GM18907 (cell line): ENCODE measurements at regions not wholly inside any gene's neighbourhood (a gene's known extent, or its start where the extent isn't known, plus 50 kb on each side); places are given as distances from the start of the nearest gene placed in this dataset.

Source experiments
- ATAC-seq: cut with Tn5 transposase; IDR thresholded peaks from one replicate; pipeline ENCODE4 v1.9.1; 2021; ENCODE audit warnings: mild to moderate bottlenecking, moderate library complexity; ENCODE audit not compliant: unreplicated experiment

- ATAC-seq, result no peak
Measured at GRCh38 chr11:41849250-41849649, 389.8 kb upstream of the LRRC4C start.

GRCh38 chr11:41851743-41852142 lies 392.3 kb upstream of the LRRC4C start:
- no peak for ATAC-seq

- ATAC-seq, result no peak
Measured at GRCh38 chr11:41861838-41862237, 402.4 kb upstream of the LRRC4C start.

- no peak for ATAC-seq
Measured at GRCh38 chr11:41866525-41866924, 407.1 kb upstream of the LRRC4C start.

DNA sequence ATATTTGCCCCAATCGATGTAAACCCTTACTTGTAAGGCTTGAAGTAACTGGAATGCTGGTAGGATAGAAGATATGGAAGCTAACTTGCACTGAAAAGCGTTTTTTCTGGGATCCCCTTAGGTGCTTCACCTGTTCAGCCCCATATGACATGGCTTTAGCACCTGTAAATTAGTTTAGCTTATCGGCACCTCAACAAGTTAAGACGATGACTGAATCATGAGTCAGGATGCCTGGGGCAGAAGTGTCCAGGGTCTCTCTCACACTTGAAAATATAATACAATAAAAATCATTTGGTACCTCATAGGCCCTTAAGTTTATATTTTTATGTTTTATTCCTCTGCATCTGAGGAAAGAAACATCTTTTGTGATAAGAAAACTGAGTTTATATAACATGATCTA lies 409.2 kb upstream of the LRRC4C start:
- no peak for ATAC-seq

- no peak for ATAC-seq
Measured at GRCh38 chr11:41872426-41872825, 413.0 kb upstream of the LRRC4C start.

GRCh38 chr11:41872870-41873269 lies 413.4 kb upstream of the LRRC4C start:
- no peak for ATAC-seq

DNA sequence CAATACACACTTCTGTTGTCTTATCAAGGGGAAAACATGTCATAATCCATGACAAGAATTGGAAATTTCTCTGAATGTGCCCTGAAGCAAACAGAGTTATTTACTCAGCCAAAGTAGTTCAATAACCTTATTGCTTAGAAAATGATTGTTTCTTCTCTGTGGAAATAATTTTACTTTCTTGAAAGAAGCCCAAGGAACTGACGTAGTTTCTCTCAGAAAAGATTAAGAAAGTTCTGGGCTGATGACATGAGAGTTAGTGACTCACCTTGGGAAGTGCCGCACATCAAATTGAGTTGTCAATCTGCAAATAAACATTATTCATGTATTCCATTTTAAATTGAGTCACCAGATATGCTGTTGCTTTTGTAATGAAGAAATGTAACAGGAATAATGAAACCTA lies 418.6 kb upstream of the LRRC4C start:
- no peak for ATAC-seq

GRCh38 chr11:41879214-41879613 lies 419.8 kb upstream of the LRRC4C start:
- ATAC-seq, result no peak

- ATAC-seq, result no peak
Measured at GRCh38 chr11:41895081-41895480, 435.6 kb upstream of the LRRC4C start.

DNA sequence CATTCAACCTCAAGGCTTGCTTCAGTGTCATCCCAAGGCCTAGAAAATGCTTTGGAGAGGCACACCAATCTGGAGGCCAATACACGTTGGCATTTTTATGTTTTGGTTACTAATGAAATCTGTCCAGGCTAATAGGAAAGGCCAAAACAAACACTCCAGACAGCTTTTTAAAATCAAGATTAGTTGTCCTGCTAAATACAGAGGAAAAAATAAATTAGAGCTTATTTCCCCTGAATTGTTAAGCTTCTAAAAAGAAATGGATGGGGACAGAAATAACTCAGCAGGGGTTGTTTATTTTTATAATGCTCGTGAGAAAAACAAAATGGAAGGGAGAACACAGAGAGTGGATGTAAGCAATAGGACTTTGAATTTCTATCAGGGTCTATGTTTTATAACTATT lies 438.5 kb upstream of the LRRC4C start:
- ATAC-seq, result no peak

DNA sequence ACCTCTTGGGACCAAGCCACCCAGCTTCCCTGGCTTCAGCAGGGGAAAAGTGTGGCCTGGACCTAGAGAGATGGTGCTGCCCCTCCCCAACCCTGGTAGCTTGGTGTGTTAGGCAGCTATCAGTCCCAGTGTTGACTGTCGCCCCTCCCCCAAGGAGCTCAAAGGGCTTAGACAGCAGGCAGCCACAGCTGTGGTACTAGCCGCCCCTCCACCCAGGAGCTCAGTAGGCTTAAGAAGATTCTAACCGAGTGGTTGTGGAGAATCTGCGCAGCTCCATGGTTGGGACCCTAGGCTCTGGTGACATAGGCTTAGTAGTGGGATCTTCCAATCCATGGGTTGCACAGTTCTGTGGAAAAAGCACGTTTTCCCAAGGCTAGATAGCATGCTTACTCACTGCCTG lies 458.4 kb upstream of the LRRC4C start:
- ATAC-seq, result no peak

DNA sequence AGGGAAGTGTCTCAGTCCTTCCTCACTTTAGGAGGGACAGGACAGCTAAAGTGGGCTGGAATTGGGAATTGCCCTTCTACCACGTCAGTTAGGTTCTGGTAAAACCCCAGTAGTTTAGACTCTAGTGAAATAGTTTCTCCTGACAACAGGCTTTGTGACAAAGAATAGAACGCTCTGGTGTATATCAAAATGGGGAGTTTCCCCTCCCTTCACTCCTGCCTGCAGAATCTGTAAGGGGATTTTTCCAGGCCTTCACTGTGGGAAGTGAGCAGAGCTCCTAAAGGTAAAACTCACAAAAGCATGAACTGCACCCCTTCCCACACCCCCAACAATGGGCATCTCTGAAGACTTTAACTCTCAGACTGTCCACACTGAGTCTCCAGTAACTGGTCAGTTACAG lies 460.9 kb upstream of the LRRC4C start:
- ATAC-seq, result no peak

DNA sequence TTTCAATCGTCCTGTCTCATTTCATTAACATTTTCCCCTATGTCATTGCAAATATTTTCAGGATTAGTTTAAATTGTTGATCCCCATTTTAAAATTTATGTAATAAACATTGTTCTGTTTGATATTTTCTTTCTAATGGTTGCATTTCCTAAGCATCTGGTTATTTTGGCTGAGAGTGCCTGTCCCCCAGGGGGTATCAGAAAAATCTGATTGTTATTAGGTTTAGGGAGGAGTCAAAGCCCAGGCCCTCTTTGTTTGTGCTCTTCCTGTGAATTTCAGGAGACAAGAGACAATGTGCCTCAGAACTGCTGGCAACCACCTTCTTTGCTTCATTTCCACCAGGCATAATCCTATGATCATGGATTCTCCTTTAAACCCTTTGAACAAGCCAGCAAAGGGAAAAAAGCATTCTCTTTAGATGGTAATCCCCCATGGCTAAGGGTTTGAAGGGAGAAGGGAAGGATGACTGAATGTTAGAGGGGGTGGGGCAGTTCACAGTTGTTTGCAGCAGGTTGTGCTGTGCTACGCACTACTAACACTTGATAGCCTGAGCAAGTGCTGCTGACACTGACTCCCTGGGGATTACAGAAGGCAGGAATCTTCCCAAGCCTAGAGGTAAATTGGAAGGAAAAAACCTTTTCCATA lies 462.4 kb upstream of the LRRC4C start:
- ATAC-seq, result no peak

DNA sequence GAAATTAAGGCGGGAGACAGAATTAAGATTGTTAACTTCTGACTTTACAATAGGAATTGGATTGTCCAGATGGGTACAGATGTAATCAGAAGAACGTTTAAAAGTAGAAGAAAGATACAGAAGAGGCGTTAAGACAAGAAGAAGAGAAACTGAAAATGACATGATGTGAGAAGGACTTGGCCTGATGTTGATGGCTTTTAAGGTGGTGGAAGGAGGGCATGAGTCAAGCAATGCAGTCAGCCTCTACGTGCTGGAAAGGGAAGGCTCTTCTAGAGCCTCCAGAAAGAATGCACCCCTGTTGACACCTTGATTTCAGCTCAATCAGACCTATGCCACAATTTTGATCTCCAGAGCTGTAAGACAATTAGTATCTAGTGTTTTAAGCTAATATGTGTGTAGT lies 466.9 kb upstream of the LRRC4C start:
- no peak for ATAC-seq

- no peak for ATAC-seq
Measured at GRCh38 chr11:41935241-41935640, 475.8 kb upstream of the LRRC4C start.

- ATAC-seq, result no peak
Measured at GRCh38 chr11:41935795-41936194, 476.3 kb upstream of the LRRC4C start.

DNA sequence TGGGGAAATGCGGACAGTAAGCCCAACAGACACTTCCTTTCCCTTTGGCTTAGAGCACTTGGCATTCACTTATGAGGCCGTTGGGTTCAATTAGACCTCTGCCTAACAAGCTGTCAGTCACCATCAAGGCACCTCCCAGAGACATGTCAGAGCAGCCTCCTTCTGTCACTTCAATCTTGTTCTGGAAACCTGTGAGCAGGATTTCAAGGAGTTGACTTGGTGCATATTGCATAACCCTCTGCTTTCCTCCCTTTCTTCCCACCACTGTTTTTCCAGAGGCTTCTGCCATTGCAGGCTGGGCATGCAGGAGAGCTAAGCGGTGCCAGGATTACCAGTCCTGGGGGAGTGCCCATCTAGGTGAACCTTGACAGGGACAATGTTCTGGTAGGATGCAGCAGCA lies 484.2 kb upstream of the LRRC4C start:
- no peak for ATAC-seq

DNA sequence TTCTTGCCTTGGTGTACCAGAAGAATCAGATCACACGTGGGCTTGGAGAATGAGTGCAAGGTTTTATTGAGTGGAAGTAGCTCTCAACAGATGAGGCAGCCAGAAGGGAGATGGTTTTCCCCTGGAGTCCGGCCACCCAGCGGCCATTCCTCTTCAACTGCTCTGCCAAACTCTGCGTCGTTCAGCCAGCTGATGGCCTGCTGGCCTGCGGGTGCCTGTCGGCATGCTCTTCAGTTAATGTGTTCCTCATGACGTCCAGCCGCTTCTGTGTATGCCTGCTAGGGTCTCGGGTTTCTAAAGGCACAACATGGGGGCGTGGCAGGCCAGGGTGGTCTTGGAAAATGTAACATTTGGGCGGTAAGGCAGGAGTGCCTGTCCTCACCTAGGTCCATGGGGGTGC lies 487.9 kb upstream of the LRRC4C start:
- no peak for ATAC-seq

DNA sequence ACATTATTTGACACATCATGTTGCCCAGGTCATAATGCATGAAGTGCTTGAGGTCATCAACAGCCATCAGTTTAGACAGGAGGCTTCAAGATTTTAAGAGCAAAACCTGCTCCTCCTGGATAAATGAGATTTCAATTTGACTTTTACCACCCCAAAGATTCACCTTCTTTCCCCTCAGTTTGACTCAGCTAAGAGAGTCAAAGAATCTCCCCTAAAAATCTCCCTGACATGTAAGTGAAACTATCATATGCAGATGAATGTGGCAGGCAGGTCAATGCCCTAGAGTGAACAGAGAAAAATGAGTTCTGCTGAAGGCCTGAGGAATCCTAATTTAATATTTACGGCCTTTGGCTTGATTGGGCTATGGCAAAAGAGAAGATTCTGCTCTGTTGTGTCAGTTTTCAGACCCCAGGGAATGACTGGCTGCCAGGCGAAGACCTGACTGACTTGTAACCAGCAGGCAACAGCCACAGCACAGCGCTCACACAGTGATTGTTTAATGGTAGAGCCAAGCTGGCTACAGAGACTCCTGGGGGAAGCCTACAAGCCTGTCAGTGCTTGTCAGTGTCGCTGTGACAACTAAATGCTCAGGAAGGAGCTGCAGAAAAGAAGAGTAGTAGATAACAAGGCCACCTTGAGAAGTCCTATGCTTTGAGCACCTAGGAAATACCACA lies 491.2 kb upstream of the LRRC4C start:
- ATAC-seq, result no peak

DNA sequence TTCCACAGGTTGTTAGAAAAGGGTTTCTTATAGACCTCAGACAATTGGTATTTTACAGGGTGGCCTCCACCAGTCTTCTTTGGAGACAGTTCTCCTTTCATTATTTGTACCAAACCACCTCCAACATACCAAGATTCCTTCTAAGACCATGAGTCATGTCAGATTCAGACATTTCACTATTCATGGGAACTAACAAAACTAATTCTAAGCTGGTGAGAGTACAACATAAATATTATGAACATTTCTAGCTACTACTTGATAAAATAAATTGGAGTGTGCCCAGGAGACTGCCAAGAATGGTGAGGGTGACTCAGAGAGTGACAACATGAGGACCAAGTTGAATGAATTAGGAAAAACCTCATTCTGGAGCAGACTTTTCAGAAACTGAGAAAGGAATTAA lies 494.6 kb upstream of the LRRC4C start:
- no peak for ATAC-seq

DNA sequence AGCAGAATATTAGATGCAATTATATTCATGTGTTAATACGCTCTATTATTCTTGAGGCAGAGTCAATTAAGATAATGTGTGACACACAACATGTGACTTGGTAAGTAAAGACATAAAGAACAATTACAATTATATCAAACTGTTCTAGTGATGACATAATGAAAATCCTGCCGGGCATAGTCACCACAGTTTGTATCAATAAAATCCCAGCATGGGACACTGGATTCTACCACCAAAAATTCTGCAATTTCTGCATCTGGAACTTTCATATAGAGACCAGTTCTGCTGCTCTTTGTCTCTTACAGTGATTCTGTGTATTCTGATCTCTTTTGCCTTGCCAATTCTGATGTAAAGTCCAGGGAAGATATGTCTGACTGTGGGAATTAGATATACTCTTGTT lies 495.6 kb upstream of the LRRC4C start:
- ATAC-seq, result no peak
